Hepatocyte (in vitro differentiated cells): ENCODE measurements at regions not wholly inside any gene's neighbourhood (a gene's known extent, or its start where the extent isn't known, plus 50 kb on each side); places are given as distances from the start of the nearest gene placed in this dataset.

ENCODE experiments used
- DNase-seq: peaks from one replicate; pipeline ENCODE4 v3.0.0-alpha.2; 2016; ENCODE audit warnings: low spot score
- H2AFZ ChIP-seq: fragments of 200-600 bp; sonication (generic); 2 replicates; pipeline ENCODE4 v1.6.0; 2016; ENCODE audit warnings: antibody characterized with exemption, mild to moderate bottlenecking
- H3K27ac ChIP-seq: fragments of 200-600 bp; sonication (generic); 2 replicates; pipeline ENCODE4 v1.5.1; 2016; ENCODE audit warnings: mild to moderate bottlenecking
- H3K27me3 ChIP-seq: fragments of 200-600 bp; sonication (generic); 2 replicates; pipeline ENCODE4 v1.6.1; 2016
- H3K36me3 ChIP-seq: fragments of 200-600 bp; sonication (generic); replicated peaks from 2 replicates; pipeline ENCODE4 v1.5.1; 2016; ENCODE audit warnings: low read depth; ENCODE audit not compliant: insufficient read depth
- H3K4me1 ChIP-seq: fragments of 200-600 bp; sonication (generic); 2 replicates; pipeline ENCODE4 v1.5.1; 2016; ENCODE audit warnings: mild to moderate bottlenecking, moderate library complexity; ENCODE audit not compliant: insufficient read depth
- H3K4me2 ChIP-seq: fragments of 200-600 bp; sonication (generic); 2 replicates; pipeline ENCODE4 v1.6.0; 2016
- H3K4me3 ChIP-seq: fragments of 200-600 bp; sonication (generic); 2 replicates; pipeline ENCODE4 v1.5.1; 2016; ENCODE audit warnings: mild to moderate bottlenecking
- H3K79me2 ChIP-seq: fragments of 200-600 bp; sonication (generic); 2 replicates; pipeline ENCODE4 v1.6.0; 2017; ENCODE audit warnings: mild to moderate bottlenecking
- H3K9me2 ChIP-seq: fragments of 200-600 bp; sonication (generic); replicated peaks from 2 replicates; pipeline ENCODE4 v1.6.0; 2017; ENCODE audit warnings: mild to moderate bottlenecking; ENCODE audit not compliant: insufficient read depth
- H3K9me3 ChIP-seq: fragments of 200-600 bp; sonication (generic); 2 replicates; pipeline ENCODE4 v1.5.1; 2016; ENCODE audit warnings: low read depth, mild to moderate bottlenecking
- H4K20me1 ChIP-seq: fragments of 200-600 bp; sonication (generic); 2 replicates; pipeline ENCODE4 v1.6.0; 2016; ENCODE audit warnings: mild to moderate bottlenecking; ENCODE audit not compliant: insufficient read depth, poor library complexity, severe bottlenecking
- EZH2 ChIP-seq: fragments of 200-600 bp; sonication (generic); IDR thresholded peaks from 2 replicates; pipeline ENCODE4 v1.6.1; 2016; ENCODE audit warnings: antibody characterized with exemption, mild to moderate bottlenecking, borderline replicate concordance
- EZH2phosphoT487 ChIP-seq: fragments of 200-600 bp; sonication (generic); IDR thresholded peaks from one replicate; pipeline ENCODE4 v1.6.1; 2018; ENCODE audit warnings: antibody characterized with exemption, mild to moderate bottlenecking, low read depth, moderate library complexity; ENCODE audit not compliant: unreplicated experiment, severe bottlenecking
- WGBS: methylation state at CpG from one replicate; pipeline ENCODE4 v1.1.6; 2016; ENCODE audit warnings: low lambda C conversion rate; ENCODE audit errors: missing lambda C conversion rate; 5-methylcytosine and 5-hydroxymethylcytosine counted together
- TF ChIP-seq, protein P1 (sequence below): fragments of 200-600 bp; sonication (generic); IDR thresholded peaks from 2 replicates; pipeline ENCODE4 v1.5.1; 2016; ENCODE audit warnings: antibody characterized with exemption, mild to moderate bottlenecking; ENCODE audit not compliant: poor library complexity

DNA sequence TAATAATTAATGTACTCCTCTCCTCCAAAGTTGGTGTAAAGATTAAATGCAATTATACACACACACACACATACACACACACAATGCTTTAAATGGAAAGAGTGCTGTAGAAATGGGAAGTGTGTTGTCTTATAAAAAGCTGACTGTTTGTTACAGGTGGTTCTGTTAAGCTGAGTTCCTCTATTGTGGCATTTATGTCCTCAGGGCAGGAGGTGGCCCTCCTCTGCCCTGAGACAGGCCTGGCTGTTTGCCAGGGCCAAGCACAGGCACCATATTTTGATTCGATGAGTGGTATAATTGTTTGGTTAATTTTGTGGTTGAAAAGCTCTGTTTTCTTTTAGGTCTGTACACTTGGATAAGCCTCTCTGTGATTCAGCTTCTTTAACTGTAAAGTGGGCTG, 573.9 kb downstream of the KIF4B start:
- H3K79me2 ChIP-seq: no peaks in the 10 kb centered on the region
- H3K9me3 ChIP-seq: no peaks in the 10 kb centered on the region
- H3K4me2 ChIP-seq: no peak overlapping the region
- no peaks in the 10 kb centered on the region for H4K20me1 ChIP-seq
- H3K4me3 ChIP-seq: no peak overlapping the region
- H3K4me1 ChIP-seq: no peaks in the 10 kb centered on the region
- WGBS: 32% methylated on average over 1 of the region's 1 CpG
- H3K27me3 ChIP-seq: no peaks in the 10 kb centered on the region
- H3K36me3 ChIP-seq: no peaks in the 10 kb centered on the region
- TF ChIP-seq, protein P1, sequence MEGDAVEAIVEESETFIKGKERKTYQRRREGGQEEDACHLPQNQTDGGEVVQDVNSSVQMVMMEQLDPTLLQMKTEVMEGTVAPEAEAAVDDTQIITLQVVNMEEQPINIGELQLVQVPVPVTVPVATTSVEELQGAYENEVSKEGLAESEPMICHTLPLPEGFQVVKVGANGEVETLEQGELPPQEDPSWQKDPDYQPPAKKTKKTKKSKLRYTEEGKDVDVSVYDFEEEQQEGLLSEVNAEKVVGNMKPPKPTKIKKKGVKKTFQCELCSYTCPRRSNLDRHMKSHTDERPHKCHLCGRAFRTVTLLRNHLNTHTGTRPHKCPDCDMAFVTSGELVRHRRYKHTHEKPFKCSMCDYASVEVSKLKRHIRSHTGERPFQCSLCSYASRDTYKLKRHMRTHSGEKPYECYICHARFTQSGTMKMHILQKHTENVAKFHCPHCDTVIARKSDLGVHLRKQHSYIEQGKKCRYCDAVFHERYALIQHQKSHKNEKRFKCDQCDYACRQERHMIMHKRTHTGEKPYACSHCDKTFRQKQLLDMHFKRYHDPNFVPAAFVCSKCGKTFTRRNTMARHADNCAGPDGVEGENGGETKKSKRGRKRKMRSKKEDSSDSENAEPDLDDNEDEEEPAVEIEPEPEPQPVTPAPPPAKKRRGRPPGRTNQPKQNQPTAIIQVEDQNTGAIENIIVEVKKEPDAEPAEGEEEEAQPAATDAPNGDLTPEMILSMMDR: no peak
- TF ChIP-seq EZH2 (no peak), EZH2phosphoT487 (no peak)
- no peaks in the 10 kb centered on the region for H3K9me2 ChIP-seq
- H2AFZ ChIP-seq: no peak overlapping the region
- H3K27ac ChIP-seq: no peak overlapping the region
- DNase-seq: no peak

DNA sequence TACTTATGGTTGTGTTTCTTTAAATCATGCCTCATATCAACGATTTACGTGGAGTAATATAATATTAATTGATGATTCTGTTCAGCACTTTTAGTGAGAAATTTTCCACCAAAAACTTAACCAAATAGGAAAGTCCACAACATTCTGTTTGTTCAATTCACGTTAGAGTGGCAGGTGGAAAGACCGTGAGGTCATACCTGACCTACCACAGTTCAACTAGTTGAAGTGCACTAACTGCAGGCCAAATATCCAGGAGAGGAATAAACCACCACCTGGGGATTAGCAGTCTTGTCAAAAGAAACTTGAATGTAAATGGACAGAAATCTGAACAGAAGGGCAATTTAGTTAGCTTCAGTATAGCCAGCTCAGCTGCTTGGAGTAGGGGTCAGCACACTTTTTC, 577.7 kb downstream of the KIF4B start:
- no peak for DNase-seq
- Histone ChIP-seq H3K4me1 (no peaks in the 10 kb centered on the region), H2AFZ (no peak overlapping the region), H3K36me3 (no peaks in the 10 kb centered on the region), H3K4me3 (no peak overlapping the region), H3K27me3 (no peaks in the 10 kb centered on the region), H3K79me2 (no peaks in the 10 kb centered on the region), H3K4me2 (no peak overlapping the region), H4K20me1 (no peaks in the 10 kb centered on the region), H3K27ac (no peak overlapping the region), H3K9me3 (no peaks in the 10 kb centered on the region), H3K9me2 (no peaks in the 10 kb centered on the region)
- TF ChIP-seq EZH2: no peak
- no peak for TF ChIP-seq EZH2phosphoT487
- TF ChIP-seq, protein P1: no peak
- WGBS: 83% methylated on average over 4 of the region's 4 CpGs

DNA sequence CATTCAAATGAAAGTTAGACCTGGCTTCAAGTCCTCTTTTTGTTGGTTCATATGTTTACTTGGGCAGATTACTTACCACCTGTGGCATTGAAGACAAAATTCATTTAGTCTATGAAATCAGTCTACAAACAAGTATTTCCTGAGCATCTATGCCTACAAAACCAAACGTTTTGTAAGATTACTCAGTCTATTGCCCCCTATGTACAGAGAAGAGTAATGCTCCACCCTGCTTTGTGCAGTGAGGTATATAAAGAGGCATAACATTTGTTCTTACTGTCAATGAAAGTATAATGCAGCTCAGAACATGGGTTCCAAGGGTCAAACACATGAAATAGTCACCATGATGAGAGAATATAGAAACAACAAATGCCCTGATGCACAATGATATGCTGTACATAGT, 580.7 kb downstream of the KIF4B start:
- WGBS: 19% methylated on average over 1 of the region's 1 CpG
- Histone ChIP-seq H3K4me1 (no peaks in the 10 kb centered on the region), H3K27me3 (no peaks in the 10 kb centered on the region), H2AFZ (no peak overlapping the region), H3K9me2 (no peaks in the 10 kb centered on the region), H3K4me3 (no peak overlapping the region), H3K27ac (no peak overlapping the region), H4K20me1 (no peaks in the 10 kb centered on the region), H3K36me3 (no peaks in the 10 kb centered on the region), H3K9me3 (no peaks in the 10 kb centered on the region), H3K4me2 (no peak overlapping the region), H3K79me2 (no peaks in the 10 kb centered on the region)
- DNase-seq: no peak
- TF ChIP-seq, protein P1: no peak

GRCh38 chr5:155595791-155596190, 582.2 kb downstream of the KIF4B start:
- Histone ChIP-seq H4K20me1 (no peaks in the 10 kb centered on the region), H3K9me3 (no peaks in the 10 kb centered on the region), H3K9me2 (no peaks in the 10 kb centered on the region), H3K4me3 (no peak overlapping the region), H2AFZ (no peak overlapping the region), H3K4me1 (no peaks in the 10 kb centered on the region), H3K27me3 (peaks cover 2% of the 10 kb centered on the region), H3K27ac (no peak overlapping the region), H3K79me2 (no peaks in the 10 kb centered on the region), H3K4me2 (no peak overlapping the region), H3K36me3 (no peaks in the 10 kb centered on the region)
- TF ChIP-seq EZH2phosphoT487 (no peak), EZH2 (no peak)
- TF ChIP-seq, protein P1: no peak
- DNase-seq: no peak
- 93% methylated on average over 2 of the region's 2 CpGs for WGBS
